Smooth muscle cell (in vitro differentiated cells): ENCODE measurements at regions not wholly inside any gene's neighbourhood (a gene's known extent, or its start where the extent isn't known, plus 50 kb on each side); places are given as distances from the start of the nearest gene placed in this dataset.

Experiments
- DNase-seq: peaks from one replicate; lab custom pipeline; 2025; ENCODE audit not compliant: unreplicated experiment; lab: John Stamatoyannopoulos, UW
- H2AFZ ChIP-seq: fragments of 200-600 bp; sonication (generic); 2 replicates; pipeline ENCODE4 v1.6.0; 2016; ENCODE audit warnings: antibody characterized with exemption, low read depth, mild to moderate bottlenecking
- H3F3A ChIP-seq: fragments of 200-600 bp; sonication (generic); 2 replicates; pipeline ENCODE4 v1.6.0; 2017; ENCODE audit warnings: antibody characterized with exemption, low read depth
- H3K27ac ChIP-seq: fragments of 200-600 bp; sonication (generic); 2 replicates; pipeline ENCODE4 v1.5.1; 2016; ENCODE audit warnings: low read depth, mild to moderate bottlenecking
- H3K27me3 ChIP-seq: fragments of 200-600 bp; sonication (generic); 2 replicates; pipeline ENCODE4 v1.6.1; 2016; ENCODE audit warnings: low read depth, mild to moderate bottlenecking
- H3K36me3 ChIP-seq: fragments of 200-600 bp; sonication (generic); 2 replicates; pipeline ENCODE4 v1.5.1; 2016; ENCODE audit warnings: low read depth
- H3K4me1 ChIP-seq: fragments of 200-600 bp; sonication (generic); 2 replicates; pipeline ENCODE4 v1.5.1; 2016; ENCODE audit warnings: low read depth
- H3K4me2 ChIP-seq: fragments of 200-600 bp; sonication (generic); 2 replicates; pipeline ENCODE4 v1.6.0; 2016; ENCODE audit warnings: mild to moderate bottlenecking
- H3K4me3 ChIP-seq: fragments of 200-600 bp; sonication (generic); 2 replicates; pipeline ENCODE4 v1.5.1; 2016; ENCODE audit warnings: mild to moderate bottlenecking
- H3K79me2 ChIP-seq: fragments of 200-600 bp; sonication (generic); 2 replicates; pipeline ENCODE4 v1.6.0; 2016; ENCODE audit warnings: low read depth, mild to moderate bottlenecking
- H3K9ac ChIP-seq: fragments of 200-600 bp; sonication (generic); 2 replicates; pipeline ENCODE4 v1.6.0; 2016; ENCODE audit warnings: low read depth
- H3K9me3 ChIP-seq: fragments of 200-600 bp; sonication (generic); replicated peaks from 2 replicates; pipeline ENCODE4 v1.5.1; 2016; ENCODE audit warnings: low read depth
- H4K20me1 ChIP-seq: fragments of 200-600 bp; sonication (generic); 2 replicates; pipeline ENCODE4 v1.6.0; 2016; ENCODE audit warnings: low read depth
- CTCF ChIP-seq: fragments of 200-600 bp; sonication (generic); IDR thresholded peaks from 2 replicates; pipeline ENCODE4 v1.5.1; 2017; ENCODE audit warnings: borderline replicate concordance, mild to moderate bottlenecking, antibody characterized with exemption; ENCODE audit not compliant: insufficient read depth, poor library complexity, severe bottlenecking
- WGBS: methylation state at CpG from one replicate; pipeline ENCODE4 v1.1.7; 2016; ENCODE audit warnings: low lambda C conversion rate; 5-methylcytosine and 5-hydroxymethylcytosine counted together

- no peaks in the 10 kb centered on the region for H3K27me3 ChIP-seq
Observed at GRCh38 chr7:68911754-68912153, 686.5 kb upstream of the AUTS2 start.

GRCh38 chr7:68914006-68914405 lies 684.3 kb upstream of the AUTS2 start:
- peaks cover 10% of the 10 kb centered on the region for H3K9me3 ChIP-seq
- H3K79me2 ChIP-seq: no peaks in the 10 kb centered on the region
- no peak overlapping the region for H3K4me2 ChIP-seq
- WGBS: 80% methylated on average over 3 of the region's 3 CpGs
- H3K27ac ChIP-seq: no peak overlapping the region
- no peak overlapping the region for H3K9ac ChIP-seq
- H4K20me1 ChIP-seq: no peaks in the 10 kb centered on the region
- no peaks in the 10 kb centered on the region for H3K27me3 ChIP-seq
- TF ChIP-seq CTCF: no peak
- no peaks in the 10 kb centered on the region for H3K36me3 ChIP-seq
- H3K4me3 ChIP-seq: no peak overlapping the region
- no peak overlapping the region for H2AFZ ChIP-seq
- no peaks in the 10 kb centered on the region for H3F3A ChIP-seq
- no peak for DNase-seq
- H3K4me1 ChIP-seq: no peaks in the 10 kb centered on the region

More at GRCh38 chr7:68911754-68912153, 686.5 kb upstream of the AUTS2 start:
- Histone ChIP-seq H3K9ac (no peak overlapping the region), H3K27ac (no peak overlapping the region), H3K4me1 (no peaks in the 10 kb centered on the region), H3K9me3 (peaks cover 6% of the 10 kb centered on the region), H3K79me2 (no peaks in the 10 kb centered on the region), H3K4me3 (no peak overlapping the region), H3K4me2 (no peak overlapping the region), H3K36me3 (no peaks in the 10 kb centered on the region), H4K20me1 (no peaks in the 10 kb centered on the region), H3F3A (no peaks in the 10 kb centered on the region), H2AFZ (no peak overlapping the region)
- no peak for DNase-seq
- no peak for TF ChIP-seq CTCF

GRCh38 chr7:68917041-68917651 lies 681.1 kb upstream of the AUTS2 start:
- no peaks in the 10 kb centered on the region for H4K20me1 ChIP-seq
- H2AFZ ChIP-seq: no peak overlapping the region
- no peak overlapping the region for H3K27ac ChIP-seq
- no peaks in the 10 kb centered on the region for H3K4me1 ChIP-seq
- WGBS: 81% methylated on average over 5 of the region's 5 CpGs
- H3K27me3 ChIP-seq: no peaks in the 10 kb centered on the region
- H3K4me2 ChIP-seq: no peak overlapping the region
- no peak for DNase-seq
- H3K9me3 ChIP-seq: peaks cover 8% of the 10 kb centered on the region
- no peak overlapping the region for H3K9ac ChIP-seq
- no peak overlapping the region for H3K4me3 ChIP-seq
- no peak for TF ChIP-seq CTCF
- no peaks in the 10 kb centered on the region for H3F3A ChIP-seq
- H3K36me3 ChIP-seq: no peaks in the 10 kb centered on the region
- H3K79me2 ChIP-seq: no peaks in the 10 kb centered on the region

GRCh38 chr7:68918621-68919020 lies 679.7 kb upstream of the AUTS2 start:
- no peaks in the 10 kb centered on the region for H3K27me3 ChIP-seq
- H3F3A ChIP-seq: no peaks in the 10 kb centered on the region
- no peak overlapping the region for H2AFZ ChIP-seq
- 97% methylated on average over 2 of the region's 2 CpGs for WGBS
- no peak for TF ChIP-seq CTCF
- H3K4me1 ChIP-seq: no peaks in the 10 kb centered on the region
- H3K4me2 ChIP-seq: no peak overlapping the region
- no peaks in the 10 kb centered on the region for H3K79me2 ChIP-seq
- no peak overlapping the region for H3K27ac ChIP-seq
- peaks cover 8% of the 10 kb centered on the region for H3K9me3 ChIP-seq
- no peak for DNase-seq
- H3K36me3 ChIP-seq: no peaks in the 10 kb centered on the region
- H3K4me3 ChIP-seq: no peak overlapping the region
- no peak overlapping the region for H3K9ac ChIP-seq
- no peaks in the 10 kb centered on the region for H4K20me1 ChIP-seq
